ENCODE measurements at regions not wholly inside any gene's neighbourhood (a gene's known extent, or its start where the extent isn't known, plus 50 kb on each side); places are given as distances from the start of the nearest gene placed in this dataset.

DNA sequence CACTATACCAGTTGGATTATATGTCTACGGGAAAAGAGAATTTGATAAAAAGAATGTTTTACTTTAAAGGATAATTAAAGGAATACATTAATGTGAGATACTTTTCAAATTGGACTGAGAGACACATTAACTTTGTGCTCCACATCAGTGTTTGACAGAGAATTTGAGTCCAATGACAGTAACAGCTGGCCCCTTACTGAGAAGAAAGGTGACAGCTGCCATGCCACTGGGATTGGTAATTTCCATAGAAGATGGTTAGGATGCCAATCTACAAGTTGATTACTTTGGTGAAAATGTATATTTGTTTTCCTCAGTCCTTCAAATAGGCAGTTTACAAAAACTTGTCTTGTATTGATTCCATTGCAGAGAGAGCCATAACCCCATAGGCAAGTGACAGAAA lies 578.4 kb downstream of the SLCO4C1 start:
- no peak overlapping the region for H3K9ac ChIP-seq (ENCODE audit: insufficient read depth in 1 of 2, low read depth in 2 of 2, low read length in 2 of 2)
- no peaks in the 10 kb centered on the region for H3K9me1 ChIP-seq (ENCODE audit: control insufficient read depth, insufficient read depth, low read length)
- no peaks in the 10 kb centered on the region for H3K79me2 ChIP-seq (ENCODE audit: control insufficient read depth, insufficient read depth, low read length)
- H2AFZ ChIP-seq (ENCODE audit: low read depth, low read length) = no peak overlapping the region
- FAIRE-seq (no peak), DNase-seq (ENCODE audit: extremely low read depth in 1 of 4, low spot score in 3 of 4) (no peak), ATAC-seq (no peak)
- ChIA-PET CTCF (ENCODE audit: low intra/inter-chr PET ratio) (no interaction called here), POLR2A (no interaction called here)
- no peaks in the 10 kb centered on the region for H3K4me1 ChIP-seq (replicated peaks in 1 of 2; ENCODE audit: control insufficient read depth in 2 of 2, insufficient read depth in 2 of 2, low read length in 2 of 2)
- no peak overlapping the region for H3K4me3 ChIP-seq
- H3K9me3 ChIP-seq (replicated peaks; ENCODE audit: control insufficient read depth, insufficient read depth, low read depth, low read length) = no peaks in the 10 kb centered on the region; the same call in 1 of the 2 replicates
- H3K4me2 ChIP-seq (ENCODE audit: insufficient read depth, low read length) = no peak overlapping the region
- WGBS (ENCODE audit: insufficient coverage, low coverage, missing lambda C conversion rate) = 0% methylated on average over 1 of the region's 1 CpG
- H3K27me3 ChIP-seq (ENCODE audit: control insufficient read depth in 2 of 2, insufficient read depth in 2 of 2, low read length in 2 of 2) = no peaks in the 10 kb centered on the region
- TF ChIP-seq ZSCAN32 (CRISPR knock-in tag; IDR thresholded peaks at IDR 0.05) (no peak), BCOR (IDR thresholded peaks at IDR 0.05) (no peak), MBD2 (IDR thresholded peaks at IDR 0.05; ENCODE audit: borderline replicate concordance, low read depth) (no peak), KDM4B (IDR thresholded peaks at IDR 0.05; ENCODE audit: borderline replicate concordance in 2 of 2, low read depth in 1 of 2) (no peak), MIER1 (IDR thresholded peaks at IDR 0.05; ENCODE audit: low read depth) (no peak), OTX1 (CRISPR knock-in tag; IDR thresholded peaks at IDR 0.05) (no peak), PCBP1 (IDR thresholded peaks at IDR 0.05; ENCODE audit: low read depth, low read length, poor library complexity, severe bottlenecking) (no peak), BHLHE40 (IDR thresholded peaks at IDR 0.05; ENCODE audit: low read length) (no peak), THAP7 (CRISPR knock-in tag; IDR thresholded peaks at IDR 0.05) (no peak), SPI1 (IDR thresholded peaks at IDR 0.05; ENCODE audit: borderline replicate concordance, low read depth, low read length) (no peak), CBFB (CRISPR knock-in tag; IDR thresholded peaks at IDR 0.05) (no peak), ZNF431 (CRISPR knock-in tag; IDR thresholded peaks at IDR 0.05) (no peak)
- H3K36me3 ChIP-seq (ENCODE audit: control insufficient read depth, insufficient read depth, low read length) = no peaks in the 10 kb centered on the region
- H3K27ac ChIP-seq (ENCODE audit: extremely low read depth, low read depth, low read length) = no peak overlapping the region
- in situ Hi-C loops (cut with MboI) (no loop called here), intact Hi-C loops (cut with micrococcal nuclease) (no loop called here)
- no TSS peak for BruUV-seq (replicated peaks)
- H4K20me1 ChIP-seq (replicated peaks; ENCODE audit: control insufficient read depth, insufficient read depth, low read length) = no peaks in the 10 kb centered on the region

All from K562 (cell line).